BLaER1 (cell line): ENCODE measurements at regions not wholly inside any gene's neighbourhood (a gene's known extent, or its start where the extent isn't known, plus 50 kb on each side); places are given as distances from the start of the nearest gene placed in this dataset.
"Not testable (repeated sequence)": the region's sequence is repeated elsewhere in the genome, so short reads cannot be mapped to it uniquely, and the experiment has no call there.

ENCODE experiments used
- H3K27ac ChIP-seq: shearing (Covaris generic); formaldehyde crosslinking; 2 replicates; pipeline ENCODE4 v1.8.1; 2022
- H3K27me3 ChIP-seq: shearing (Covaris generic); formaldehyde crosslinking; 2 replicates; pipeline ENCODE4 v1.8.1; 2022
- H3K36me3 ChIP-seq: shearing (Covaris generic); formaldehyde crosslinking; 2 replicates; pipeline ENCODE4 v1.8.1; 2022
- H3K4me1 ChIP-seq: shearing (Covaris generic); formaldehyde crosslinking; 2 replicates; pipeline ENCODE4 v1.8.1; 2022
- H3K4me2 ChIP-seq: shearing (Covaris generic); formaldehyde crosslinking; 2 replicates; pipeline ENCODE4 v1.8.1; 2022
- H3K4me3 ChIP-seq: shearing (Covaris generic); formaldehyde crosslinking; 2 replicates; pipeline ENCODE4 v1.8.1; 2022
- H3K9ac ChIP-seq: shearing (Covaris generic); formaldehyde crosslinking; 2 replicates; pipeline ENCODE4 v1.8.1; 2022
- H3K9me3 ChIP-seq: shearing (Covaris generic); formaldehyde crosslinking; 2 replicates; pipeline ENCODE4 v1.8.1; 2022
- H4K20me1 ChIP-seq: shearing (Covaris generic); formaldehyde crosslinking; 2 replicates; pipeline ENCODE4 v1.8.1; 2022
- Cebpa-rat ChIP-seq: shearing (Covaris generic); IDR thresholded peaks from 2 replicates; pipeline ENCODE4 v1.8.1; 2022

GRCh38 chr5:25160891-25161290 is 516.1 kb upstream of the CDH10 start:
- H3K4me3 ChIP-seq: no peak overlapping the region
- no peaks in the 10 kb centered on the region for H4K20me1 ChIP-seq
- no peak overlapping the region for H3K4me2 ChIP-seq
- no peak for TF ChIP-seq Cebpa-rat
- no peak overlapping the region for H3K9ac ChIP-seq
- no peaks in the 10 kb centered on the region for H3K27me3 ChIP-seq
- no peak overlapping the region for H3K27ac ChIP-seq
- H3K4me1 ChIP-seq: no peaks in the 10 kb centered on the region
- H3K9me3 ChIP-seq: no peaks in the 10 kb centered on the region
- H3K36me3 ChIP-seq: no peaks in the 10 kb centered on the region

- Histone ChIP-seq H4K20me1 (no peaks in the 10 kb centered on the region), H3K9me3 (no peaks in the 10 kb centered on the region), H3K4me2 (no peak overlapping the region), H3K9ac (no peak overlapping the region), H3K4me1 (no peaks in the 10 kb centered on the region), H3K36me3 (no peaks in the 10 kb centered on the region), H3K27ac (no peak overlapping the region), H3K4me3 (no peak overlapping the region), H3K27me3 (no peaks in the 10 kb centered on the region)
- TF ChIP-seq Cebpa-rat: no peak
These were observed 506.0 kb upstream of the CDH10 start for GRCh38 chr5:25150819-25151218.

GRCh38 chr5:25128606-25129005 is 483.8 kb upstream of the CDH10 start:
- H3K9ac ChIP-seq: no peak overlapping the region
- no peaks in the 10 kb centered on the region for H3K27me3 ChIP-seq
- H3K4me2 ChIP-seq: no peak overlapping the region
- H3K36me3 ChIP-seq: no peaks in the 10 kb centered on the region
- H3K27ac ChIP-seq: no peak overlapping the region
- no peaks in the 10 kb centered on the region for H4K20me1 ChIP-seq
- TF ChIP-seq Cebpa-rat: no peak
- H3K4me3 ChIP-seq: no peak overlapping the region
- no peaks in the 10 kb centered on the region for H3K4me1 ChIP-seq
- peaks cover under 1% of the 10 kb centered on the region; the same call in 1 of the 2 replicates for H3K9me3 ChIP-seq

DNA sequence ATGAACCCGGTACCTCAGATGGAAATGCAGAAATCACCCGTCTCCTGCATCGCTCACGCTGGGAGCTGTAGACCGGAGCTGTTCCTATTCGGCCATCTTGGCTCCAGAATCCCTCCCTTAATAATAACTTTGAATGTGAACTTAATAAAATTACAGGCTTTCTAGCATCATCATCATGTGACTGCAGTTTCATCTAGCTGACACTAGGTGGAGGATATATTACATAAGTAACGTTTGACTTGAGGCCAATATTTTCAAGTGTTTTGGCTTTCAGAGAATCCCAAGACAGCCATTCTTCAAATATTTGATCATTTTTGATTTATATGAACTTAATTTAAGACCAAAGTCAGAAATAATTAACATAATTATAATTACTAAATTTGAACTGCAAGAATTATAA is 474.9 kb upstream of the CDH10 start:
- H3K36me3 ChIP-seq: no peaks in the 10 kb centered on the region
- no peaks in the 10 kb centered on the region for H3K9me3 ChIP-seq
- H3K4me1 ChIP-seq: no peaks in the 10 kb centered on the region
- no peak overlapping the region for H3K27ac ChIP-seq
- no peak overlapping the region for H3K4me2 ChIP-seq
- H3K4me3 ChIP-seq: no peak overlapping the region
- no peak overlapping the region for H3K9ac ChIP-seq
- no peaks in the 10 kb centered on the region for H3K27me3 ChIP-seq
- no peaks in the 10 kb centered on the region for H4K20me1 ChIP-seq
- TF ChIP-seq Cebpa-rat: no peak

GRCh38 chr5:25107853-25108252 is 463.1 kb upstream of the CDH10 start:
- Histone ChIP-seq H3K36me3 (no peaks in the 10 kb centered on the region), H3K4me1 (no peaks in the 10 kb centered on the region), H3K9me3 (no peaks in the 10 kb centered on the region; the same call in 1 of the 2 replicates), H3K4me2 (no peak overlapping the region), H3K9ac (no peak overlapping the region), H3K4me3 (no peak overlapping the region), H4K20me1 (no peaks in the 10 kb centered on the region), H3K27me3 (no peaks in the 10 kb centered on the region), H3K27ac (no peak overlapping the region)
- no peak for TF ChIP-seq Cebpa-rat

DNA sequence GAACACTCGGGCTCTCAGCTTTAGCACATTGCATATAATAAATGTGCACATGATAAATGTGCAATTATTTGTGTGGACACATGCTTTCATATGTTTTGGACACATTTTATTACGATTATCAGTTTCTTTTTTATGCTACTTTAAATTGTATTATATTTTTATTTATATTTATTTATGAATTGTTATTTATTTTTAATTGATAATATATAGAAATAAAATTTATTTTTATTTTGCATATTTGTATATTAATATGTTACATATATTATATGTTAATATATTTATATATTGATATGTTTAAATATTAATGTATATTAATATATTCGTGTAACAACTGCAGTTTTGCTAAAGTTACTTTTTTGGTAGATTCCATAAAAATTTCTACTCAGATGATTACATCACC is 454.8 kb upstream of the CDH10 start:
- Histone ChIP-seq H4K20me1 (no peaks in the 10 kb centered on the region), H3K36me3 (no peaks in the 10 kb centered on the region), H3K9ac (no peak overlapping the region), H3K9me3 (no peaks in the 10 kb centered on the region), H3K27me3 (no peaks in the 10 kb centered on the region), H3K4me2 (no peak overlapping the region), H3K27ac (no peak overlapping the region), H3K4me1 (no peaks in the 10 kb centered on the region), H3K4me3 (no peak overlapping the region)
- no peak for TF ChIP-seq Cebpa-rat

- H3K9ac ChIP-seq: no peak overlapping the region
- no peak overlapping the region for H3K4me2 ChIP-seq
- no peaks in the 10 kb centered on the region for H3K9me3 ChIP-seq
- no peaks in the 10 kb centered on the region for H4K20me1 ChIP-seq
- H3K36me3 ChIP-seq: no peaks in the 10 kb centered on the region
- no peak for TF ChIP-seq Cebpa-rat
- H3K4me1 ChIP-seq: no peaks in the 10 kb centered on the region
- H3K27me3 ChIP-seq: no peaks in the 10 kb centered on the region
- no peak overlapping the region for H3K27ac ChIP-seq
- no peak overlapping the region for H3K4me3 ChIP-seq
These were observed 450.5 kb upstream of the CDH10 start for GRCh38 chr5:25095261-25095660.

GRCh38 chr5:25094219-25094618 is 449.4 kb upstream of the CDH10 start:
- Histone ChIP-seq H3K4me2 (no peak overlapping the region), H3K27ac (no peak overlapping the region), H3K9me3 (no peaks in the 10 kb centered on the region), H3K4me1 (no peaks in the 10 kb centered on the region), H3K27me3 (no peaks in the 10 kb centered on the region), H3K4me3 (no peak overlapping the region), H4K20me1 (no peaks in the 10 kb centered on the region), H3K9ac (no peak overlapping the region), H3K36me3 (no peaks in the 10 kb centered on the region)
- no peak for TF ChIP-seq Cebpa-rat

- H3K4me2 ChIP-seq: no peak overlapping the region
- no peaks in the 10 kb centered on the region for H3K4me1 ChIP-seq
These were observed 447.1 kb upstream of the CDH10 start for GRCh38 chr5:25091921-25092320.

DNA sequence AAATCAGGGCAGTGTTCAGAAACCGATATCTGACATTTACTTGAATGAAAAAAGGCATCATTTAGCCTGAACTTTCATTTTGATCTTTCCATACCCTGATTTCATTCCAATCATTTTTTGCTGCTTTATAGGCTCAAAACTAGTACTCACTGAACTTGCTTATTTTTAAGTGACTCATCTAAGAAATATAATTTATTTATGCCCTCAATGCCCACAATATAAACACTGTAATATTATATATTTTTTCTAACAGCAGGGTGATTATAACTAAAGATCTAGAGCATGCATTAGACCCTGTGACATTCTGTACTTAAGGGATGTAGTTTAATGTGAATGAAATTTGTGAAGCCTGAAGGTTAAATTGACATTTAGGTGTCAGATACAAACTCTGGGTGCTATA is 446.1 kb upstream of the CDH10 start:
- Histone ChIP-seq H3K9me3 (no peaks in the 10 kb centered on the region), H3K36me3 (no peaks in the 10 kb centered on the region), H3K27ac (no peak overlapping the region), H3K4me2 (no peak overlapping the region), H3K4me3 (no peak overlapping the region), H3K9ac (no peak overlapping the region), H4K20me1 (no peaks in the 10 kb centered on the region), H3K4me1 (no peaks in the 10 kb centered on the region), H3K27me3 (no peaks in the 10 kb centered on the region)
- no peak for TF ChIP-seq Cebpa-rat

More at GRCh38 chr5:25091921-25092320, 447.1 kb upstream of the CDH10 start:
- no peaks in the 10 kb centered on the region for H4K20me1 ChIP-seq
- H3K36me3 ChIP-seq: no peaks in the 10 kb centered on the region
- H3K9ac ChIP-seq: no peak overlapping the region
- no peaks in the 10 kb centered on the region for H3K9me3 ChIP-seq
- no peak overlapping the region for H3K4me3 ChIP-seq
- no peak for TF ChIP-seq Cebpa-rat
- H3K27ac ChIP-seq: no peak overlapping the region
- H3K27me3 ChIP-seq: no peaks in the 10 kb centered on the region

DNA sequence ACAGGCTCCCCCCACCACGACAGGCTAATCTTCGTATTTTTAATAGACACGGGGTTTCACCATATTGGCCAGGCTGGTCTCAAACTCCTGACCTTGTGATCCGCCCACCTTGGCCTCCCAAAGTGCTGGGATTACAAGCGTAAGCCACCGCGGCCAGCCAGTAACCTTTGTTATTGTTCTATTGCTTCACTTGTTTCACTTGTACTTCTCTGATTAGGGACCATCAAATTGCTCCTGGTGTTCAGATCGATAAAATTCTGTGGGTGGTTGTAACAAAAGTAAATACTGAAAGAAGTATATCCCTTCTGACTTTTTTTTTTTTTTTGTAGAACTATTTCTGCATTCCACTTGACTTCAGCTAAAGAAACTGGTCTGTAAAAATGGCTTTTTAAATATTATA is 445.5 kb upstream of the CDH10 start:
- Histone ChIP-seq H3K4me2 (no peak overlapping the region), H3K9me3 (no peaks in the 10 kb centered on the region), H3K27ac (no peak overlapping the region), H3K36me3 (no peaks in the 10 kb centered on the region), H3K4me1 (no peaks in the 10 kb centered on the region), H3K4me3 (no peak overlapping the region), H3K9ac (no peak overlapping the region), H4K20me1 (no peaks in the 10 kb centered on the region), H3K27me3 (no peaks in the 10 kb centered on the region)
- TF ChIP-seq Cebpa-rat: no peak

DNA sequence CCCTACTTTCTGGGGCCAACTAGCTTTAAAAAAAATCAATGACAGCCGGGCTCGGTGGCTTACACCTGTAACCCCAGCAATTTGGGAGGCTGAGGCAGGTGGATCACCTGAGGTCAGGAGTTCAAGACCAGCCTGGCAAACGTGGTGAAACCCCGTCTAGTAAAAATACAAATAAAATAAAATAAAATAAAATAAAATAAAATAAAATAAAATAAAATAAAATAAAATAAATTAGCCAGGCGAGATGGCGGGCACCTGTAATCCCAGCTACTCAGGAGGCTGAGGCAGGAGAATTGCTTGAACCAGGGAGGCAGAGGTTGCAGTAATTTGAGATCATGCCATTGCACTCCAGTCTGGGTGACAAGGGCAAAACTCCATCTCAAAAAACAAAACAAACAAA is 443.9 kb upstream of the CDH10 start:
- not testable (repeated sequence) for H3K9ac ChIP-seq, H3K4me2 ChIP-seq, H3K4me1 ChIP-seq

DNA sequence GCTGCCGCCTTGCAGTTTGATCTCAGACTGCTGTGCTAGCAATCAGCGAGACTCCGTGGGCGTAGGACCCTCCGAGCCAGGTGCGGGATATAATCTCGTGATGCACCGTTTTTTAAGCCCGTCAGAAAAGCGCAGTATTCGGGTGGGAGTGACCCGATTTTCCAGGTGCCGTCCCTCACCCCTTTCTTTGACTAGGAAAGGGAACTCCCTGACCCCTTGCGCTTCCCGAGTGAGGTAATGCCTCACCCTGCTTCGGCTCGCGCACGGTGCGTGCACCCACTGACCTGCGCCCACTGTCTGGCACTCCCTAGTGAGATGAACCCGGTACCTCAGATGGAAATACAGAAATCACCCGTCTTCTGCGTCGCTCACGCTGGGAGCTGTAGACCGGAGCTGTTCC is 438.5 kb upstream of the CDH10 start:
- not testable (repeated sequence) for H3K27ac ChIP-seq, H3K4me3 ChIP-seq, H3K4me2 ChIP-seq, H3K4me1 ChIP-seq, H3K9ac ChIP-seq, H3K36me3 ChIP-seq, H3K27me3 ChIP-seq, H3K9me3 ChIP-seq, H4K20me1 ChIP-seq

More for the DNA sequence above, 443.9 kb upstream of the CDH10 start:
- not testable (repeated sequence) for H3K27ac ChIP-seq, H3K27me3 ChIP-seq, H3K4me3 ChIP-seq, H4K20me1 ChIP-seq, H3K9me3 ChIP-seq, H3K36me3 ChIP-seq
